H1 (cell line): ENCODE measurements at regions not wholly inside any gene's neighbourhood (a gene's known extent, or its start where the extent isn't known, plus 50 kb on each side); places are given as distances from the start of the nearest gene placed in this dataset.
"Not testable (repeated sequence)": the region's sequence is repeated elsewhere in the genome, so short reads cannot be mapped to it uniquely, and the experiment has no call there.

ENCODE experiments used
- CTCF ChIA-PET: fragments of 300-600 bp; sonication (Branson Sonifier 250); formaldehyde crosslinking; loops from one replicate; lab custom pipeline; 2021; ENCODE audit not compliant: partially characterized antibody; lab: Charles Lee
- POLR2A ChIA-PET: fragments of 300-600 bp; sonication (Branson Sonifier 250); formaldehyde crosslinking; loops from one replicate; lab custom pipeline; 2021; ENCODE audit warnings: inconsistent platforms; ENCODE audit not compliant: partially characterized antibody; lab: Charles Lee
- DNase-seq, 2 experiments: peaks; one replicate each; pipeline versions ENCODE4 v3.0.0 to v3.0.0-alpha.2; 2010 to 2022; ENCODE audit warnings: low spot score in 2 of 2, low read depth in 1 of 2, mixed read lengths in 1 of 2
- FAIRE-seq: peaks from 2 replicates; lab custom pipeline; 2011; peaks lifted over from hg19 to GRCh38; lab: Jason Lieb, UNC
- H2AFZ ChIP-seq: 2 replicates; pipeline ENCODE4 v1.8.1; 2012; ENCODE audit warnings: low read length, inconsistent platforms
- H2AK5ac ChIP-seq: 2 replicates; pipeline ENCODE4 v1.6.1; 2013; ENCODE audit warnings: low read depth, low read length
- H2BK120ac ChIP-seq: replicated peaks from 2 replicates; pipeline ENCODE3; 2013; ENCODE audit warnings: low read depth, low read length, inconsistent platforms
- H2BK12ac ChIP-seq: 2 replicates; pipeline ENCODE4 v1.6.1; 2013; ENCODE audit warnings: low read depth, low read length
- H2BK15ac ChIP-seq: 2 replicates; pipeline ENCODE4 v1.6.1; 2013; ENCODE audit warnings: low read length
- H2BK20ac ChIP-seq: 2 replicates; pipeline ENCODE4 v1.6.1; 2013; ENCODE audit warnings: low read length
- H2BK5ac ChIP-seq: 2 replicates; pipeline ENCODE4 v1.6.1; 2013; ENCODE audit warnings: low read depth, low read length
- H3K14ac ChIP-seq: 2 replicates; pipeline ENCODE4 v1.6.1; 2013; ENCODE audit warnings: inconsistent platforms; ENCODE audit not compliant: insufficient read length
- H3K18ac ChIP-seq: 2 replicates; pipeline ENCODE4 v1.6.1; 2013; ENCODE audit warnings: low read length; ENCODE audit errors: extremely low read depth
- H3K23ac ChIP-seq: 2 replicates; pipeline ENCODE4 v1.6.1; 2013; ENCODE audit warnings: inconsistent platforms; ENCODE audit not compliant: insufficient read length
- H3K23me2 ChIP-seq: 2 replicates; pipeline ENCODE4 v1.6.1; 2013; ENCODE audit warnings: low read depth, low read length
- H3K27ac ChIP-seq: 2 replicates; pipeline ENCODE4 v1.6.1; 2011; ENCODE audit warnings: low read depth, low read length, inconsistent platforms
- H3K27me3 ChIP-seq, 4 experiments: replicated peaks in 1 of 4; 1 replicate in 1 of 4; 2 replicates in 3 of 4; pipeline versions ENCODE4 v1.6.1 to v1.8.1; 2011 to 2013; ENCODE audit warnings: low read length in 3 of 4, mild to moderate bottlenecking in 3 of 4, inconsistent platforms in 2 of 4, mixed read lengths in 2 of 4, moderate library complexity in 1 of 4; ENCODE audit not compliant: control insufficient read depth in 3 of 4, insufficient read depth in 3 of 4; ENCODE audit errors: extremely low read depth in 1 of 4
- H3K36me3 ChIP-seq, 4 experiments: 2 replicates each; pipeline versions ENCODE4 v1.6.1 to v1.8.1; 2011 to 2013; ENCODE audit warnings: mild to moderate bottlenecking in 4 of 4, low read length in 3 of 4, moderate library complexity in 2 of 4, control low read depth in 1 of 4, inconsistent platforms in 1 of 4; ENCODE audit not compliant: insufficient read depth in 4 of 4, control insufficient read depth in 2 of 4
- H3K4ac ChIP-seq: replicated peaks from 2 replicates; pipeline ENCODE3; 2013; ENCODE audit warnings: low read length, low read depth, mixed read lengths, inconsistent platforms; ENCODE audit not compliant: insufficient read length
- H3K4me1 ChIP-seq, 4 experiments: replicated peaks in 1 of 4; 1 replicate in 1 of 4; 2 replicates in 3 of 4; pipeline versions ENCODE4 v1.6.1 to v1.8.1; 2011 to 2013; ENCODE audit warnings: low read length in 3 of 4, inconsistent platforms in 2 of 4, mixed read lengths in 1 of 4; ENCODE audit not compliant: insufficient read depth in 4 of 4, control insufficient read depth in 3 of 4
- H3K4me2 ChIP-seq, 2 experiments: 2 replicates each; pipeline versions ENCODE4 v1.6.1 to v1.8.1; 2011 to 2013; ENCODE audit warnings: low read depth in 2 of 2, low read length in 2 of 2, control low read depth in 1 of 2, inconsistent platforms in 1 of 2, mild to moderate bottlenecking in 1 of 2; ENCODE audit not compliant: insufficient read depth in 1 of 2
- H3K4me3 ChIP-seq, 4 experiments: fragments of 200-600, 300-600 bp in 1 of 4; sonication (generic), shearing (Covaris generic), sonication (Bioruptor Twin) in 1 of 4; 2 replicates each; pipeline versions ENCODE4 v1.5.1 to v1.8.1; 2011 to 2016; ENCODE audit warnings: low read length in 4 of 4, low read depth in 3 of 4, control low read depth in 2 of 4, inconsistent platforms in 2 of 4, mild to moderate bottlenecking in 2 of 4, mixed read lengths in 1 of 4, moderate library complexity in 1 of 4; ENCODE audit not compliant: insufficient read depth in 2 of 4; ENCODE audit errors: extremely low read depth in 1 of 4
- H3K56ac ChIP-seq: replicated peaks from 2 replicates; pipeline ENCODE3; 2013; ENCODE audit warnings: low read depth, mild to moderate bottlenecking, mixed read lengths, low read length, inconsistent platforms; ENCODE audit not compliant: insufficient read length
- H3K79me1 ChIP-seq: 2 replicates; pipeline ENCODE4 v1.6.1; 2013; ENCODE audit warnings: low read depth, low read length, control low read depth
- H3K79me2 ChIP-seq, 2 experiments: 2 replicates each; pipeline versions ENCODE4 v1.6.1 to v1.8.1; 2012 to 2013; ENCODE audit warnings: low read length in 2 of 2, mild to moderate bottlenecking in 2 of 2, inconsistent platforms in 1 of 2; ENCODE audit not compliant: insufficient read depth in 2 of 2, control insufficient read depth in 1 of 2
- H3K9ac ChIP-seq, 4 experiments: replicated peaks in 1 of 4; 1 replicate in 1 of 4; 2 replicates in 3 of 4; pipeline versions ENCODE4 v1.6.1 to v1.8.1; 2011 to 2013; ENCODE audit warnings: low read depth in 3 of 4, low read length in 3 of 4, control low read depth in 2 of 4, mild to moderate bottlenecking in 2 of 4, moderate library complexity in 2 of 4, inconsistent platforms in 1 of 4; ENCODE audit errors: extremely low read depth in 1 of 4
- H3K9me3 ChIP-seq, 2 experiments: 2 replicates each; pipeline versions ENCODE4 v1.6.1 to v1.8.1; 2012 to 2013; ENCODE audit warnings: mild to moderate bottlenecking in 2 of 2, moderate library complexity in 2 of 2, control low read depth in 1 of 2, inconsistent platforms in 1 of 2, low read depth in 1 of 2, low read length in 1 of 2, mixed read lengths in 1 of 2; ENCODE audit not compliant: insufficient read depth in 2 of 2
- H4K20me1 ChIP-seq, 2 experiments: replicated peaks in 1 of 2; 2 replicates each; pipeline versions ENCODE3 to v1.8.1; 2011 to 2013; ENCODE audit warnings: inconsistent platforms in 2 of 2, low read length in 2 of 2, mild to moderate bottlenecking in 1 of 2; ENCODE audit not compliant: insufficient read depth in 2 of 2, control insufficient read depth in 1 of 2
- H4K5ac ChIP-seq: 2 replicates; pipeline ENCODE4 v1.6.1; 2013; ENCODE audit warnings: low read length, low read depth, mixed read lengths, inconsistent platforms; ENCODE audit not compliant: insufficient read length
- H4K8ac ChIP-seq: 2 replicates; pipeline ENCODE4 v1.8.0; 2013; ENCODE audit warnings: mild to moderate bottlenecking, moderate library complexity, low read length, inconsistent platforms; ENCODE audit not compliant: insufficient read depth; ENCODE audit errors: extremely low read depth
- H4K91ac ChIP-seq: replicated peaks from 2 replicates; pipeline ENCODE3; 2013; ENCODE audit warnings: low read length, mixed read lengths, inconsistent platforms; ENCODE audit not compliant: insufficient read length
- WGBS, 2 experiments: shearing (Covaris generic) in 1 of 2; methylation state at CpG; one replicate each; pipeline versions ENCODE4 v1.1.6 to v1.1.7; 2013 to 2015; ENCODE audit warnings: low lambda C conversion rate in 2 of 2, mixed read lengths in 2 of 2, inconsistent platforms in 1 of 2, low coverage in 1 of 2, missing lambda C conversion rate in 1 of 2; ENCODE audit not compliant: insufficient replicate concordance in 2 of 2, insufficient coverage in 1 of 2, insufficient read length in 1 of 2; ENCODE audit errors: extremely low coverage in 1 of 2, missing lambda C conversion rate in 1 of 2; 5-methylcytosine and 5-hydroxymethylcytosine counted together

DNA sequence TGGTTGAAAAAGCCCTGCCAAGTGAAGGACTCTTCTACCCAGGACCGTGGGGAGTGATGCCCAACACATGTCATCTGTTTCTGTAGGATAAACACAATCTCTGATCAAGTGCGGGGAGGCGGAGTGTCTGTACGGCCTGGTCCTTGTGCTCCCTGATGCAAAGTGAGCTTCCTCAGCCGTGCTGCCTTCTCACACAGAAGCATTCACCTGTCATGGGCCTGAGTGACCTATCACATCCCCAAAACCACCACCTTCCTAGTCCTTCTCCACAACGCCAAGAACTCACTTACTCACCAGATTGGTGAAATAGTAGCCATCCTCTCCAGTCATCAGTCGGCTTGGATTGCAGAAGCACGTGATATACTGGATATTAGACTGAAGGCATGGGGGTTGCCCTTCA lies 74.4 kb upstream of the KCTD7 start:
- not testable (repeated sequence) for H4K5ac ChIP-seq, H2AK5ac ChIP-seq, H3K23me2 ChIP-seq, H3K4me3 ChIP-seq, H4K8ac ChIP-seq, H4K91ac ChIP-seq, H2BK120ac ChIP-seq, H3K79me2 ChIP-seq, H3K14ac ChIP-seq, H2BK12ac ChIP-seq, H2BK5ac ChIP-seq, H3K4me1 ChIP-seq, H3K79me1 ChIP-seq, DNase-seq, H3K56ac ChIP-seq, H2BK15ac ChIP-seq, H3K9ac ChIP-seq, H3K9me3 ChIP-seq, H2BK20ac ChIP-seq, H3K27me3 ChIP-seq, H2AFZ ChIP-seq, H3K18ac ChIP-seq, FAIRE-seq, H3K4ac ChIP-seq, H3K27ac ChIP-seq, H3K4me2 ChIP-seq, H3K23ac ChIP-seq
- 92% methylated on average over 8 of the region's 8 CpGs; no CpG with 5 or more reads in 1 of the 2 experiments for WGBS, 2 experiments
- peaks cover 7 to 11% of the 10 kb centered on the region in 2 experiments for H4K20me1 ChIP-seq
- ChIA-PET CTCF (interaction anchor here (1.3 to 1.6 kb wide), 2 partner anchors 11 to 99 kb away, joined by 3 to 5 read pairs; no protein-coding TSS in a partner anchor), POLR2A (interaction anchor here (1.4 kb wide), 1 partner anchor 12 kb away, joined by 3 read pairs; no protein-coding TSS in a partner anchor)
- peaks cover 2 to 33% (median 26%) of the 10 kb centered on the region in 4 experiments for H3K36me3 ChIP-seq

DNA sequence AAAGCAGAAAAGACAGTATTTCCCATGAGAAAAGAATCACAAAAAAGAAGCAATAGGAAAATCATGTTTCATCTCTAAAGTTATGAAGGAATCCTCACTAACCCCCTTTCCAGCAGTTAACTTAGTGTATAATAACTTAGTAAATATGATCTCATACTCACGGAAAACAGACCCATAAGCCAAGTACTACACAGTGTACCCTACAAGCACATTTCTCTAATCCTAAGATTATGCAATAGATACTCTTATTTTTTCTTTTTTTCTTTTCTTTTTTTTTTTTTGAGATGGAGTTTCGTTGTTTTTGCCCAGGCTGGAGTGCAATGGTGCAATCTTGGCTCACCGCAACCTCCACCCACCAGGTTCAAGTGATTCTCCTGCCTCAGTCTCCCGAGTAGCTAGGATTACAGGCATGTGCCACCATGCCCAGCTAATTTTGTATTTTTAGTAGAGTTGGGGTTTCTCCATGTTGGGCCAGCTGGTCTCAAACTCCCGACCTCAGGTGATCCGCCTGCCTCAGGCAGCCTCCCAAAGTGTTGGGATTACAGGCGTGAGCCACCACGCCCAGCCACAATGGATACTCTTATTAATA lies 73.7 kb upstream of the KCTD7 start:
- H3K79me1 ChIP-seq, H2AK5ac ChIP-seq, DNase-seq, H4K5ac ChIP-seq, H3K4me1 ChIP-seq, H4K91ac ChIP-seq, H4K8ac ChIP-seq, H3K9ac ChIP-seq, H3K79me2 ChIP-seq, H3K14ac ChIP-seq, H2BK12ac ChIP-seq, H2BK15ac ChIP-seq, H3K27me3 ChIP-seq, H2BK5ac ChIP-seq, H3K9me3 ChIP-seq, H3K4me3 ChIP-seq, H3K56ac ChIP-seq, H3K27ac ChIP-seq, H3K4ac ChIP-seq, H2BK20ac ChIP-seq, H3K23me2 ChIP-seq, H3K4me2 ChIP-seq, FAIRE-seq, H2AFZ ChIP-seq, H2BK120ac ChIP-seq, H3K18ac ChIP-seq, H3K23ac ChIP-seq: not testable (repeated sequence)
- CTCF ChIA-PET, result interaction anchor here (1.3 to 1.6 kb wide), 2 partner anchors 11 to 99 kb away, joined by 3 to 5 read pairs; no protein-coding TSS in a partner anchor
- peaks cover 7 to 11% of the 10 kb centered on the region in 2 experiments for H4K20me1 ChIP-seq
- peaks cover 2 to 33% (median 26%) of the 10 kb centered on the region in 4 experiments for H3K36me3 ChIP-seq
- WGBS, 2 experiments, result 95% methylated on average over 5 of the region's 8 CpGs; no CpG with 5 or more reads in 1 of the 2 experiments
- POLR2A ChIA-PET, result interaction anchor here (1.4 kb wide), 1 partner anchor 13 kb away, joined by 3 read pairs; no protein-coding TSS in a partner anchor
